ENCODE measurements at regions not wholly inside any gene's neighbourhood (a gene's known extent, or its start where the extent isn't known, plus 50 kb on each side); places are given as distances from the start of the nearest gene placed in this dataset.

DNA sequence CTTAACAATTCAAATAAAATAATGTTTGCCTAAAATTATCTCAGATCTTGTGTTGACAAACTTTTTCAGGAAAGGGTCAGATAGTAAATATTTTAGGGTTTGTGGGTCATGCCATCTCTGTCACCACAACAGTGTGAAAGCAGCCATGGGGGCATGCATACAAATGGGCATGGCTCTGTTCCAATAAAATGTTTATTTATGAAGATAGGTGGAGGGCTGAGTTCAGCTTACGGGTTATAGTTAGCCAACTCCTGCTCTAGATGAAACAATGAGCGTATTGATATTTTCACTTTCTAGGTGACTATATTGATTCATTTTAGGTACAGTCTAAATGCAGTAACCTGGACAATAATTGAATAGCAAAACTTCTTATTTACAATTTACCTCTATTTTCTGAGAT, 533.8 kb upstream of the CLINT1 start:
- no peaks in the 10 kb centered on the region; the same call in 1 of the 2 replicates for H3K27me3 ChIP-seq (replicated peaks; ENCODE audit: control insufficient read depth, insufficient read depth, low read length)
- H3K4me3 ChIP-seq (replicated peaks; ENCODE audit: low read depth, low read length) = no peak overlapping the region
- H3K36me3 ChIP-seq (ENCODE audit: control insufficient read depth, insufficient read depth, low read length) = no peaks in the 10 kb centered on the region
- TF ChIP-seq CTCF (IDR thresholded peaks at IDR 0.05; ENCODE audit: insufficient read depth, low read length, poor library complexity, severe bottlenecking) = no peak
- DNase-seq (ENCODE audit: extremely low read depth, insufficient read length) = no peak

- Histone ChIP-seq H3K4me3 (replicated peaks; ENCODE audit: low read depth, low read length) (no peak overlapping the region), H3K36me3 (ENCODE audit: control insufficient read depth, insufficient read depth, low read length) (no peaks in the 10 kb centered on the region), H3K27me3 (replicated peaks; ENCODE audit: control insufficient read depth, insufficient read depth, low read length) (no peaks in the 10 kb centered on the region)
- peak; percentile 22 for DNase-seq (ENCODE audit: extremely low read depth, insufficient read length)
- no peak for TF ChIP-seq CTCF (IDR thresholded peaks at IDR 0.05; ENCODE audit: insufficient read depth, low read length, poor library complexity, severe bottlenecking)
Measured at GRCh38 chr5:158390577-158390976, 531.6 kb upstream of the CLINT1 start.

DNA sequence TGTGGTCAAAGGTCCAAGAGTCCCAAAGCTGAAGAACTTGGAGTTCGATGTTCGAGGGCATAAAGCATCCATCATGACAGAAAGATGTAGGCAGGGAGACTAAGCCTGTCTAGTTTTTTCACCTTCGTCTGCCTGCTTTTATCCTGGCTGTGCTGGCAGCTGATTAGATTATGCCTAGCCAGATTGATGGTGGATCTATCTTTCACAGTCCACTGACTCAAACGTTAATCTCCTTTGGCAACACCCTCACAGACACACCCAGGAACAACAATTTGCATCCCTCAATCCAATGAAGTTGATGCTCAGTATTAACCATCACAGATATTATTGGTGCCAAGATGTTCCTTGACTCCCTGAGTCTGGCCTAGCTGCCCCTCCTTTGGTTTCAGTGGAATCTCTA, 530.8 kb upstream of the CLINT1 start:
- DNase-seq (ENCODE audit: extremely low read depth, insufficient read length) = no peak
- Histone ChIP-seq H3K27me3 (replicated peaks; ENCODE audit: control insufficient read depth, insufficient read depth, low read length) (no peaks in the 10 kb centered on the region), H3K4me3 (replicated peaks; ENCODE audit: low read depth, low read length) (no peak overlapping the region), H3K36me3 (ENCODE audit: control insufficient read depth, insufficient read depth, low read length) (no peaks in the 10 kb centered on the region)
- TF ChIP-seq CTCF (IDR thresholded peaks at IDR 0.05; ENCODE audit: insufficient read depth, low read length, poor library complexity, severe bottlenecking) = no peak

- no peaks in the 10 kb centered on the region for H3K27me3 ChIP-seq (replicated peaks; ENCODE audit: control insufficient read depth, insufficient read depth, low read length)
- no peak overlapping the region for H3K4me3 ChIP-seq (replicated peaks; ENCODE audit: low read depth, low read length)
- H3K36me3 ChIP-seq (ENCODE audit: control insufficient read depth, insufficient read depth, low read length) = no peaks in the 10 kb centered on the region
- no peak for DNase-seq (ENCODE audit: extremely low read depth, insufficient read length)
- TF ChIP-seq CTCF (IDR thresholded peaks at IDR 0.05; ENCODE audit: insufficient read depth, low read length, poor library complexity, severe bottlenecking) = no peak
Measured at GRCh38 chr5:158388021-158388420, 529.1 kb upstream of the CLINT1 start.

DNA sequence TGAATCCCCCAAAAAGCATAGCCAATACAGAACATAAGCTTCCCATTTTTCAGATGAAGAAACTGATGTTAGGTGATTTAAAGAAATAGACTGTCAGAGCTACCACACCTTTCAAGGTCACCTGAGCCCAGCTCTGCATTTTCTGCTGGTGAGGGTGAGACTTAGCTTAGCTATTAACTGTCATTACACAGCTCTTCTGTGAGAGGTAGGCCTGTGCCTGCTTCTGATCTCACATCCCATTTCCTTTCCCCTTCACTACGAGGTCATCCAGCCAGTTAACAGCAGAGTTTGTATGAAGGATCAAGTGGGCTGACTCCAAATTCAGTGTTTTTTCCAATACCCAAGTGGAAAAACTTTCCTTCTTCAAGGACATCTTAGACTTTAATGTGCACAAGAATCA, 528.6 kb upstream of the CLINT1 start:
- no peak for TF ChIP-seq CTCF (IDR thresholded peaks at IDR 0.05; ENCODE audit: insufficient read depth, low read length, poor library complexity, severe bottlenecking)
- no peak for DNase-seq (ENCODE audit: extremely low read depth, insufficient read length)
- H3K4me3 ChIP-seq (replicated peaks; ENCODE audit: low read depth, low read length) = no peak overlapping the region
- no peaks in the 10 kb centered on the region for H3K36me3 ChIP-seq (ENCODE audit: control insufficient read depth, insufficient read depth, low read length)
- no peaks in the 10 kb centered on the region for H3K27me3 ChIP-seq (replicated peaks; ENCODE audit: control insufficient read depth, insufficient read depth, low read length)

DNA sequence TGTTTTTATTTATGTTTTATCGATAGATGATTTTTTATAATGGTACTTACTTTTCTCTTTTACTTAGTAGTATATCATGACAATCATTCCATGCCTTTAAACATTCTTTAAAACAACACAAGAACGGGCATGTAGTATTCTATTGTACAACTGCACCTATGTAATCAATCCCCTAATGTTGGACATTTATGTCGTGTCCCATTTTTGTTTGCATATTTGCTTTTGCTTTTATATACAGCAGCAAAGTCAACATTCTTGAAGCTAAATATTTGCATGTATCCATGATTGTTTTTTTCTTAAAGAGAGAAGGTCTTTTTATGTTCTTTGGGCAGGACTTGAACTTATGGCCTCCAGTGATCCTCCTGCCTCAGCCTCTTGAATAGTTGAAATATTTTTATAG, 527.0 kb upstream of the CLINT1 start:
- no peak for DNase-seq (ENCODE audit: extremely low read depth, insufficient read length)
- Histone ChIP-seq H3K36me3 (ENCODE audit: control insufficient read depth, insufficient read depth, low read length) (no peaks in the 10 kb centered on the region), H3K27me3 (replicated peaks; ENCODE audit: control insufficient read depth, insufficient read depth, low read length) (no peaks in the 10 kb centered on the region), H3K4me3 (replicated peaks; ENCODE audit: low read depth, low read length) (no peak overlapping the region)
- TF ChIP-seq CTCF (IDR thresholded peaks at IDR 0.05; ENCODE audit: insufficient read depth, low read length, poor library complexity, severe bottlenecking) = no peak

Data from GM06990 (cell line).